Stomach (tissue), 4 donors: ENCODE measurements at regions not wholly inside any gene's neighbourhood (a gene's known extent, or its start where the extent isn't known, plus 50 kb on each side); places are given as distances from the start of the nearest gene placed in this dataset.

ENCODE experiments used
- CTCF ChIP-seq, 7 experiments: fragments of 450-650 bp in 4 of 7; fragments of 200-600 bp in 3 of 7; sonication (generic) in 3 of 7; IDR thresholded peaks; one replicate each; pipeline ENCODE4 v1.5.1; 2016 to 2019; ENCODE audit warnings: antibody characterized with exemption in 7 of 7, control low read depth in 2 of 7, mild to moderate bottlenecking in 1 of 7
- POLR2A ChIP-seq, 4 donors: fragments of 450-650 bp; IDR thresholded peaks; one replicate each; pipeline ENCODE4 v1.6.1; 2016; ENCODE audit warnings: antibody characterized with exemption in 4 of 4, control low read depth in 2 of 4, mild to moderate bottlenecking in 1 of 4, moderate library complexity in 1 of 4
- POLR2AphosphoS5 ChIP-seq, 3 donors: sonication (generic); formaldehyde crosslinking; IDR thresholded peaks; one replicate each; pipeline ENCODE4 v1.6.1; 2016; ENCODE audit warnings: antibody characterized with exemption in 3 of 3

GRCh38 chr18:24734058-24734457, 273.6 kb downstream of the HRH4 start:
- no peak for TF ChIP-seq CTCF (IDR thresholded peaks at IDR 0.05)
- TF ChIP-seq POLR2AphosphoS5 (IDR thresholded peaks at IDR 0.05), result no peak
- TF ChIP-seq POLR2A (IDR thresholded peaks at IDR 0.05), result no peak
